HG02763 (cell line): ENCODE measurements at regions not wholly inside any gene's neighbourhood (a gene's known extent, or its start where the extent isn't known, plus 50 kb on each side); places are given as distances from the start of the nearest gene placed in this dataset.
"Not testable (repeated sequence)": the region's sequence is repeated elsewhere in the genome, so short reads cannot be mapped to it uniquely, and the experiment has no call there.

Source experiments
- ATAC-seq: cut with Tn5 transposase; IDR thresholded peaks from one replicate; pipeline ENCODE4 v1.9.1; 2021; ENCODE audit warnings: mild to moderate bottlenecking, moderate library complexity; ENCODE audit not compliant: unreplicated experiment

GRCh38 chr14:71553779-71554178, 378.4 kb upstream of the RGS6 start:
- ATAC-seq: no peak

- ATAC-seq: no peak
Measured at GRCh38 chr14:71554323-71554722, 377.9 kb upstream of the RGS6 start.

GRCh38 chr14:71554959-71555612, 377.1 kb upstream of the RGS6 start:
- peak; percentile 30 for ATAC-seq

- ATAC-seq: peak; percentile 87
Measured at GRCh38 chr14:71555654-71556559, 376.3 kb upstream of the RGS6 start.

- no peak for ATAC-seq
Measured at GRCh38 chr14:71556730-71557129, 375.5 kb upstream of the RGS6 start.

GRCh38 chr14:71557351-71557750, 374.9 kb upstream of the RGS6 start:
- ATAC-seq: no peak

- ATAC-seq: not testable (repeated sequence)
Measured at GRCh38 chr14:71558943-71559342, 373.3 kb upstream of the RGS6 start.

GRCh38 chr14:71560751-71561150, 371.5 kb upstream of the RGS6 start:
- no peak for ATAC-seq

- no peak for ATAC-seq
Measured at GRCh38 chr14:71563492-71564153, 368.6 kb upstream of the RGS6 start.

GRCh38 chr14:71566276-71566675, 366.0 kb upstream of the RGS6 start:
- peak; percentile 48 for ATAC-seq

- ATAC-seq: not testable (repeated sequence)
Measured at GRCh38 chr14:71567499-71568133, 364.6 kb upstream of the RGS6 start.

GRCh38 chr14:71574976-71575375, 357.3 kb upstream of the RGS6 start:
- no peak for ATAC-seq

- no peak for ATAC-seq
Measured at GRCh38 chr14:71576472-71576871, 355.8 kb upstream of the RGS6 start.

GRCh38 chr14:71579331-71579730, 352.9 kb upstream of the RGS6 start:
- no peak for ATAC-seq

- ATAC-seq: no peak
Measured at GRCh38 chr14:71582705-71583104, 349.5 kb upstream of the RGS6 start.

- ATAC-seq: no peak
Measured at GRCh38 chr14:71583194-71583593, 349.0 kb upstream of the RGS6 start.

- ATAC-seq: no peak
Measured at GRCh38 chr14:71583705-71584104, 348.5 kb upstream of the RGS6 start.

GRCh38 chr14:71585361-71585760, 346.9 kb upstream of the RGS6 start:
- no peak for ATAC-seq

GRCh38 chr14:71586131-71586897, 345.9 kb upstream of the RGS6 start:
- no peak for ATAC-seq

GRCh38 chr14:71588028-71588427, 344.2 kb upstream of the RGS6 start:
- no peak for ATAC-seq
